ENCODE measurements at regions not wholly inside any gene's neighbourhood (a gene's known extent, or its start where the extent isn't known, plus 50 kb on each side); places are given as distances from the start of the nearest gene placed in this dataset.

- TF ChIP-seq CHD7 (IDR thresholded peaks at IDR 0.05; ENCODE audit: insufficient replicate concordance, low read length) (no peak), JUND (IDR thresholded peaks at IDR 0.05; ENCODE audit: low read length) (no peak), SIX5 (IDR thresholded peaks at IDR 0.05; ENCODE audit: low read depth, low read length) (no peak), JUN (IDR thresholded peaks at IDR 0.05; ENCODE audit: low read depth, low read length) (no peak), RAD21 (IDR thresholded peaks at IDR 0.05 in 1 of 2, conservative IDR thresholded peaks at IDR 0.05 in 1 of 2; ENCODE audit: low read depth in 2 of 2, low read length in 2 of 2) (no peak), MAFK (IDR thresholded peaks at IDR 0.05; ENCODE audit: low read depth, low read length) (no peak), BACH1 (IDR thresholded peaks at IDR 0.05; ENCODE audit: low read length) (no peak), CBX5 (IDR thresholded peaks at IDR 0.05; ENCODE audit: low read depth, low read length) (no peak)
Observed at GRCh38 chr1:184810735-184811343, 56.2 kb upstream of the EDEM3 start (continued).
